H1 (cell line): ENCODE measurements at regions not wholly inside any gene's neighbourhood (a gene's known extent, or its start where the extent isn't known, plus 50 kb on each side); places are given as distances from the start of the nearest gene placed in this dataset.
A peak's percentile ranks its signal among the peaks of the same experiment; 100 is the strongest.

Experiments used
- CTCF ChIA-PET: fragments of 300-600 bp; sonication (Branson Sonifier 250); formaldehyde crosslinking; loops from one replicate; lab custom pipeline; 2021; ENCODE audit not compliant: partially characterized antibody; lab: Charles Lee
- POLR2A ChIA-PET: fragments of 300-600 bp; sonication (Branson Sonifier 250); formaldehyde crosslinking; loops from one replicate; lab custom pipeline; 2021; ENCODE audit warnings: inconsistent platforms; ENCODE audit not compliant: partially characterized antibody; lab: Charles Lee
- DNase-seq, 2 experiments: peaks; one replicate each; pipeline versions ENCODE4 v3.0.0 to v3.0.0-alpha.2; 2010 to 2022; ENCODE audit warnings: low spot score in 2 of 2, low read depth in 1 of 2, mixed read lengths in 1 of 2
- FAIRE-seq: peaks from 2 replicates; lab custom pipeline; 2011; peaks lifted over from hg19 to GRCh38; lab: Jason Lieb, UNC
- H2AFZ ChIP-seq: 2 replicates; pipeline ENCODE4 v1.8.1; 2012; ENCODE audit warnings: low read length, inconsistent platforms
- H2AK5ac ChIP-seq: 2 replicates; pipeline ENCODE4 v1.6.1; 2013; ENCODE audit warnings: low read depth, low read length
- H2BK120ac ChIP-seq: replicated peaks from 2 replicates; pipeline ENCODE3; 2013; ENCODE audit warnings: low read depth, low read length, inconsistent platforms
- H2BK12ac ChIP-seq: 2 replicates; pipeline ENCODE4 v1.6.1; 2013; ENCODE audit warnings: low read depth, low read length
- H2BK15ac ChIP-seq: 2 replicates; pipeline ENCODE4 v1.6.1; 2013; ENCODE audit warnings: low read length
- H2BK20ac ChIP-seq: 2 replicates; pipeline ENCODE4 v1.6.1; 2013; ENCODE audit warnings: low read length
- H2BK5ac ChIP-seq: 2 replicates; pipeline ENCODE4 v1.6.1; 2013; ENCODE audit warnings: low read depth, low read length
- H3K14ac ChIP-seq: 2 replicates; pipeline ENCODE4 v1.6.1; 2013; ENCODE audit warnings: inconsistent platforms; ENCODE audit not compliant: insufficient read length
- H3K18ac ChIP-seq: 2 replicates; pipeline ENCODE4 v1.6.1; 2013; ENCODE audit warnings: low read length; ENCODE audit errors: extremely low read depth
- H3K23ac ChIP-seq: 2 replicates; pipeline ENCODE4 v1.6.1; 2013; ENCODE audit warnings: inconsistent platforms; ENCODE audit not compliant: insufficient read length
- H3K23me2 ChIP-seq: 2 replicates; pipeline ENCODE4 v1.6.1; 2013; ENCODE audit warnings: low read depth, low read length
- H3K27ac ChIP-seq: 2 replicates; pipeline ENCODE4 v1.6.1; 2011; ENCODE audit warnings: low read depth, low read length, inconsistent platforms
- H3K27me3 ChIP-seq, 4 experiments: replicated peaks in 1 of 4; 1 replicate in 1 of 4; 2 replicates in 3 of 4; pipeline versions ENCODE4 v1.6.1 to v1.8.1; 2011 to 2013; ENCODE audit warnings: low read length in 3 of 4, mild to moderate bottlenecking in 3 of 4, inconsistent platforms in 2 of 4, mixed read lengths in 2 of 4, moderate library complexity in 1 of 4; ENCODE audit not compliant: control insufficient read depth in 3 of 4, insufficient read depth in 3 of 4; ENCODE audit errors: extremely low read depth in 1 of 4
- H3K36me3 ChIP-seq, 4 experiments: 2 replicates each; pipeline versions ENCODE4 v1.6.1 to v1.8.1; 2011 to 2013; ENCODE audit warnings: mild to moderate bottlenecking in 4 of 4, low read length in 3 of 4, moderate library complexity in 2 of 4, control low read depth in 1 of 4, inconsistent platforms in 1 of 4; ENCODE audit not compliant: insufficient read depth in 4 of 4, control insufficient read depth in 2 of 4
- H3K4ac ChIP-seq: replicated peaks from 2 replicates; pipeline ENCODE3; 2013; ENCODE audit warnings: low read length, low read depth, mixed read lengths, inconsistent platforms; ENCODE audit not compliant: insufficient read length
- H3K4me1 ChIP-seq, 4 experiments: replicated peaks in 1 of 4; 1 replicate in 1 of 4; 2 replicates in 3 of 4; pipeline versions ENCODE4 v1.6.1 to v1.8.1; 2011 to 2013; ENCODE audit warnings: low read length in 3 of 4, inconsistent platforms in 2 of 4, mixed read lengths in 1 of 4; ENCODE audit not compliant: insufficient read depth in 4 of 4, control insufficient read depth in 3 of 4
- H3K4me2 ChIP-seq, 2 experiments: 2 replicates each; pipeline versions ENCODE4 v1.6.1 to v1.8.1; 2011 to 2013; ENCODE audit warnings: low read depth in 2 of 2, low read length in 2 of 2, control low read depth in 1 of 2, inconsistent platforms in 1 of 2, mild to moderate bottlenecking in 1 of 2; ENCODE audit not compliant: insufficient read depth in 1 of 2
- H3K4me3 ChIP-seq, 4 experiments: fragments of 200-600, 300-600 bp in 1 of 4; sonication (generic), shearing (Covaris generic), sonication (Bioruptor Twin) in 1 of 4; 2 replicates each; pipeline versions ENCODE4 v1.5.1 to v1.8.1; 2011 to 2016; ENCODE audit warnings: low read length in 4 of 4, low read depth in 3 of 4, control low read depth in 2 of 4, inconsistent platforms in 2 of 4, mild to moderate bottlenecking in 2 of 4, mixed read lengths in 1 of 4, moderate library complexity in 1 of 4; ENCODE audit not compliant: insufficient read depth in 2 of 4; ENCODE audit errors: extremely low read depth in 1 of 4
- H3K56ac ChIP-seq: replicated peaks from 2 replicates; pipeline ENCODE3; 2013; ENCODE audit warnings: low read depth, mild to moderate bottlenecking, mixed read lengths, low read length, inconsistent platforms; ENCODE audit not compliant: insufficient read length
- H3K79me1 ChIP-seq: 2 replicates; pipeline ENCODE4 v1.6.1; 2013; ENCODE audit warnings: low read depth, low read length, control low read depth
- H3K79me2 ChIP-seq, 2 experiments: 2 replicates each; pipeline versions ENCODE4 v1.6.1 to v1.8.1; 2012 to 2013; ENCODE audit warnings: low read length in 2 of 2, mild to moderate bottlenecking in 2 of 2, inconsistent platforms in 1 of 2; ENCODE audit not compliant: insufficient read depth in 2 of 2, control insufficient read depth in 1 of 2
- H3K9ac ChIP-seq, 4 experiments: replicated peaks in 1 of 4; 1 replicate in 1 of 4; 2 replicates in 3 of 4; pipeline versions ENCODE4 v1.6.1 to v1.8.1; 2011 to 2013; ENCODE audit warnings: low read depth in 3 of 4, low read length in 3 of 4, control low read depth in 2 of 4, mild to moderate bottlenecking in 2 of 4, moderate library complexity in 2 of 4, inconsistent platforms in 1 of 4; ENCODE audit errors: extremely low read depth in 1 of 4
- H3K9me3 ChIP-seq, 2 experiments: 2 replicates each; pipeline versions ENCODE4 v1.6.1 to v1.8.1; 2012 to 2013; ENCODE audit warnings: mild to moderate bottlenecking in 2 of 2, moderate library complexity in 2 of 2, control low read depth in 1 of 2, inconsistent platforms in 1 of 2, low read depth in 1 of 2, low read length in 1 of 2, mixed read lengths in 1 of 2; ENCODE audit not compliant: insufficient read depth in 2 of 2
- H4K20me1 ChIP-seq, 2 experiments: replicated peaks in 1 of 2; 2 replicates each; pipeline versions ENCODE3 to v1.8.1; 2011 to 2013; ENCODE audit warnings: inconsistent platforms in 2 of 2, low read length in 2 of 2, mild to moderate bottlenecking in 1 of 2; ENCODE audit not compliant: insufficient read depth in 2 of 2, control insufficient read depth in 1 of 2
- H4K5ac ChIP-seq: 2 replicates; pipeline ENCODE4 v1.6.1; 2013; ENCODE audit warnings: low read length, low read depth, mixed read lengths, inconsistent platforms; ENCODE audit not compliant: insufficient read length
- H4K8ac ChIP-seq: 2 replicates; pipeline ENCODE4 v1.8.0; 2013; ENCODE audit warnings: mild to moderate bottlenecking, moderate library complexity, low read length, inconsistent platforms; ENCODE audit not compliant: insufficient read depth; ENCODE audit errors: extremely low read depth
- H4K91ac ChIP-seq: replicated peaks from 2 replicates; pipeline ENCODE3; 2013; ENCODE audit warnings: low read length, mixed read lengths, inconsistent platforms; ENCODE audit not compliant: insufficient read length
- ATF2 ChIP-seq: IDR thresholded peaks from 2 replicates; pipeline ENCODE4 v1.6.1; 2012; ENCODE audit warnings: low read length, inconsistent platforms
- BRCA1 ChIP-seq: IDR thresholded peaks from 2 replicates; pipeline ENCODE4 v1.6.1; 2012; ENCODE audit warnings: low read depth, low read length, improper control_type of control experiment
- CBX5 ChIP-seq: fragments of 300-800, 300-1000 bp; sonication (generic); IDR thresholded peaks from 2 replicates; pipeline ENCODE4 v1.7.1; 2016; ENCODE audit warnings: antibody characterized with exemption, low read length, low read depth
- CHD1 ChIP-seq: IDR thresholded peaks from 2 replicates; pipeline ENCODE4 v1.6.1; 2012; ENCODE audit warnings: low read depth, low read length, improper control_type of control experiment
- CTBP2 ChIP-seq: IDR thresholded peaks from 2 replicates; pipeline ENCODE4 v1.7.0; 2011; ENCODE audit warnings: borderline replicate concordance, mild to moderate bottlenecking, moderate library complexity, mixed read lengths, low read length; ENCODE audit not compliant: insufficient read depth, insufficient read length
- EZH2 ChIP-seq: fragments of 200-600 bp; sonication (generic); IDR thresholded peaks from 2 replicates; pipeline ENCODE4 v1.7.1; 2012; ENCODE audit warnings: low read depth, mild to moderate bottlenecking, moderate library complexity, low read length, inconsistent platforms; ENCODE audit not compliant: severe bottlenecking
- GABPA ChIP-seq: IDR thresholded peaks from 2 replicates; pipeline ENCODE4 v1.6.1; 2011; ENCODE audit warnings: mild to moderate bottlenecking, low read length, moderate library complexity, borderline replicate concordance; ENCODE audit not compliant: insufficient read depth
- HDAC2 ChIP-seq, 2 experiments: fragments of 300-600 bp in 1 of 2; sonication (generic) in 1 of 2; IDR thresholded peaks; 2 replicates each; pipeline ENCODE4 v1.6.1; 2011 to 2012; ENCODE audit warnings: low read depth in 2 of 2, low read length in 2 of 2, mild to moderate bottlenecking in 2 of 2, moderate library complexity in 2 of 2, borderline replicate concordance in 1 of 2, inconsistent platforms in 1 of 2
- KDM5A ChIP-seq: fragments of 200-600 bp; IDR thresholded peaks from 2 replicates; pipeline ENCODE4 v1.7.1; 2012; ENCODE audit warnings: mild to moderate bottlenecking, low read length, inconsistent platforms, mixed read lengths
- POU5F1 ChIP-seq: IDR thresholded peaks from 2 replicates; pipeline ENCODE4 v1.6.1; 2011; ENCODE audit warnings: low read depth, mild to moderate bottlenecking, low read length, moderate library complexity
- SRF ChIP-seq: IDR thresholded peaks from 2 replicates; pipeline ENCODE4 v1.6.1; 2011; ENCODE audit warnings: mild to moderate bottlenecking, low read depth, low read length, moderate library complexity
- TCF12 ChIP-seq: IDR thresholded peaks from 2 replicates; pipeline ENCODE4 v1.6.1; 2011; ENCODE audit warnings: low read depth, mild to moderate bottlenecking, low read length
- YY1 ChIP-seq: IDR thresholded peaks from 2 replicates; pipeline ENCODE4 v1.6.1; 2011; ENCODE audit warnings: low read depth, mild to moderate bottlenecking, low read length
- WGBS, 2 experiments: shearing (Covaris generic) in 1 of 2; methylation state at CpG; one replicate each; pipeline versions ENCODE4 v1.1.6 to v1.1.7; 2013 to 2015; ENCODE audit warnings: low lambda C conversion rate in 2 of 2, mixed read lengths in 2 of 2, inconsistent platforms in 1 of 2, low coverage in 1 of 2, missing lambda C conversion rate in 1 of 2; ENCODE audit not compliant: insufficient replicate concordance in 2 of 2, insufficient coverage in 1 of 2, insufficient read length in 1 of 2; ENCODE audit errors: extremely low coverage in 1 of 2, missing lambda C conversion rate in 1 of 2; 5-methylcytosine and 5-hydroxymethylcytosine counted together

- no peaks in the 10 kb centered on the region for H4K20me1 ChIP-seq
- H2BK120ac ChIP-seq: peak overlapping the region; percentile 10
- H4K91ac ChIP-seq: no peak overlapping the region
- H4K8ac ChIP-seq: no peak overlapping the region
- peaks cover 0 to 6% (median under 1%) of the 10 kb centered on the region in 4 experiments; a peak in 4 of 7 replicates for H3K4me1 ChIP-seq
- no peaks in the 10 kb centered on the region for H3K79me2 ChIP-seq
- H2BK12ac ChIP-seq: no peak overlapping the region
- no peak overlapping the region for H3K9ac ChIP-seq
- no peaks in the 10 kb centered on the region for H3K27me3 ChIP-seq
- WGBS, 2 experiments: 95% methylated on average over 5 of the region's 5 CpGs; no CpG with 5 or more reads in 1 of the 2 experiments
- H3K4me2 ChIP-seq: no peak overlapping the region
- H3K9me3 ChIP-seq: peaks cover 7 to 17% of the 10 kb centered on the region in 2 experiments
- H3K36me3 ChIP-seq: no peaks in the 10 kb centered on the region
- H2BK20ac ChIP-seq: no peak overlapping the region
- H2BK5ac ChIP-seq: no peak overlapping the region
- no peak overlapping the region for H4K5ac ChIP-seq
- H3K56ac ChIP-seq: no peak overlapping the region
- H2BK15ac ChIP-seq: no peak overlapping the region; the same call in 1 of the 2 replicates
- no peak overlapping the region for H3K27ac ChIP-seq
- no peak overlapping the region for H3K18ac ChIP-seq
- no peak overlapping the region for H2AK5ac ChIP-seq
- ChIA-PET POLR2A (no interaction called here), CTCF (interaction anchor here (0.6 kb wide), 1 partner anchor 355 kb away, joined by 3 read pairs; no protein-coding TSS in a partner anchor)
- H3K4me3 ChIP-seq: no peak overlapping the region
- DNase-seq (no peak), FAIRE-seq (no peak)
- H2AFZ ChIP-seq: no peak overlapping the region
- H3K14ac ChIP-seq: no peak overlapping the region
- no peak overlapping the region for H3K23ac ChIP-seq
- H3K23me2 ChIP-seq: no peaks in the 10 kb centered on the region
- no peaks in the 10 kb centered on the region for H3K79me1 ChIP-seq
- no peak overlapping the region for H3K4ac ChIP-seq
- TF ChIP-seq GABPA (no peak), SRF (no peak), CTBP2 (no peak), POU5F1 (no peak), EZH2 (no peak), HDAC2 (IDR thresholded peaks at IDR 0.05; ENCODE audit: borderline replicate concordance in 1 of 2, low read depth in 2 of 2, low read length in 2 of 2) (no peak), CBX5 (no peak), YY1 (no peak), CHD1 (no peak), ATF2 (no peak), KDM5A (no peak), TCF12 (no peak), BRCA1 (no peak)
Observed at GRCh38 chr16:17926461-17926860, 410.1 kb downstream of the NPIPA8 start.
